NB4 (cell line): ENCODE measurements at regions not wholly inside any gene's neighbourhood (a gene's known extent, or its start where the extent isn't known, plus 50 kb on each side); places are given as distances from the start of the nearest gene placed in this dataset.

ENCODE experiments used
- MYC ChIP-seq: IDR thresholded peaks from 2 replicates; pipeline ENCODE4 v1.6.1; 2011; ENCODE audit warnings: low read depth, low read length
- POLR2A ChIP-seq: IDR thresholded peaks from 2 replicates; pipeline ENCODE4 v1.6.1; 2011; ENCODE audit warnings: mild to moderate bottlenecking; ENCODE audit not compliant: insufficient read length; ENCODE audit errors: extremely low read depth
- TF ChIP-seq, protein P1 (sequence below): IDR thresholded peaks from one replicate; pipeline ENCODE4 v1.5.1; 2012; ENCODE audit warnings: low read depth, low read length

DNA sequence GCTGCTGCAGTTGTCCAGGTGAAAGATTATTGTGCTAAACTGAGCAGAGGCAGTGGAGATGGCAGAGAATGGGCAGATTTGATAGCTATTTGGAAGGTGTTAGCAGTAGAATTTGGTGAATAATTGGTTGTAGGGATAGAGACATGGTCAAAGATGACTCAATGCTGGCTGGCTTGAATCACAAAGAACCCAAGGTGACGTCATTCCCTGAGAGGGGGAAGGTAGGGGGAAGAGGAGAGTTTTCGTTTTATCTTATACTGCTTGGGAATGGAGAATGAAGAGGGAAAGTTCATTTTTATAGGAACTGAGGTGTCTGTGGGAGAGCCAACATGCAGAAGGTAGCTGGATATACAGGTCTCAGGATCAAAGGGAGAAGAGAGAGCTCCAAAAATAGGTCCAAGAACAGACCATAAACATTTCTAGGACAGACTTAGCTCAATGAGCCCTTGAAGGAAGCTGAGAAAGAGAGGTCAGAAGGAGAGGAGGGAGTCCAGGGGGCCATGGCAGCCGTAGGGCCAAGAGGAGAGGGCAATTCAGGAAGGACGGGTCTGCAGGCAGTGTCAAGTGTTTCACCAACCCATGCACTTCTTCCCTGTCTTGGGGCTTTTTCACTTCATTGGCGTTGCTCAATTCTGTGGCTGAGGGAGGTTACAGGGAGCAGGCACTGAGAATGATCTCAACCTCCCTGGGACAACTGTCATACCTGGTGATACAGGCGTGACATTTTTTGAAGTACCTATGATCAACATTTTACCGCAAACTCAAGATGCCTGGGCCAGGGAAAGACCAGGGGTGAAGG lies 281.3 kb downstream of the TDRD15 start:
- TF ChIP-seq, protein P1, sequence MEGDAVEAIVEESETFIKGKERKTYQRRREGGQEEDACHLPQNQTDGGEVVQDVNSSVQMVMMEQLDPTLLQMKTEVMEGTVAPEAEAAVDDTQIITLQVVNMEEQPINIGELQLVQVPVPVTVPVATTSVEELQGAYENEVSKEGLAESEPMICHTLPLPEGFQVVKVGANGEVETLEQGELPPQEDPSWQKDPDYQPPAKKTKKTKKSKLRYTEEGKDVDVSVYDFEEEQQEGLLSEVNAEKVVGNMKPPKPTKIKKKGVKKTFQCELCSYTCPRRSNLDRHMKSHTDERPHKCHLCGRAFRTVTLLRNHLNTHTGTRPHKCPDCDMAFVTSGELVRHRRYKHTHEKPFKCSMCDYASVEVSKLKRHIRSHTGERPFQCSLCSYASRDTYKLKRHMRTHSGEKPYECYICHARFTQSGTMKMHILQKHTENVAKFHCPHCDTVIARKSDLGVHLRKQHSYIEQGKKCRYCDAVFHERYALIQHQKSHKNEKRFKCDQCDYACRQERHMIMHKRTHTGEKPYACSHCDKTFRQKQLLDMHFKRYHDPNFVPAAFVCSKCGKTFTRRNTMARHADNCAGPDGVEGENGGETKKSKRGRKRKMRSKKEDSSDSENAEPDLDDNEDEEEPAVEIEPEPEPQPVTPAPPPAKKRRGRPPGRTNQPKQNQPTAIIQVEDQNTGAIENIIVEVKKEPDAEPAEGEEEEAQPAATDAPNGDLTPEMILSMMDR: no peak
- TF ChIP-seq POLR2A (no peak), MYC (no peak)
